GM12865 (cell line): ENCODE measurements at regions not wholly inside any gene's neighbourhood (a gene's known extent, or its start where the extent isn't known, plus 50 kb on each side); places are given as distances from the start of the nearest gene placed in this dataset.

Experiments used
- DNase-seq: peaks from one replicate; pipeline ENCODE4 v3.0.0; 2010; ENCODE audit warnings: low read depth
- H3K4me3 ChIP-seq: 2 replicates; pipeline ENCODE4 v1.5.1; 2011; ENCODE audit warnings: mild to moderate bottlenecking, low read depth, low read length, control low read depth
- CTCF ChIP-seq: IDR thresholded peaks from 2 replicates; pipeline ENCODE4 v1.5.1; 2011; ENCODE audit warnings: low read length, control low read depth, low read depth, inconsistent platforms; ENCODE audit not compliant: insufficient read depth; ENCODE audit errors: missing control alignments

DNA sequence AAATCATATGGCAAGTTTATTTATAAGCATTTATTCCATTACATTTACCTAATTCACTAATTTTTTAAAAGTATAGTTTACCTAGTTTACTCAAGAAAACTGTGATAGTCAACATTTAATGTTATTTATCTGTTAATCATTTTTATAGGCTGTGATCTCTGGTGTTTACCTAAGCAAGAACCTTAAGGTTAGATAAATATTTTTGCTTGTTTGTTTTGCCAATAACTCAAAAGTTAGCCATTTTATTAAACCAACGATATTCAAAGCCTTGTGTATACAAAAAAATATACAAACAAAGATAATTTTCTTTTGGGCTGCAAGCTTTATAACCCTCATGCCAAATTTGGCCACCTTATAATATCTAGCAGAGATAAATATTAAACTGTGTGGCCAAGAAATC, 157.3 kb downstream of the SLCO1B3 start:
- H3K4me3 ChIP-seq: no peak overlapping the region
- DNase-seq: no peak
- no peak for TF ChIP-seq CTCF

DNA sequence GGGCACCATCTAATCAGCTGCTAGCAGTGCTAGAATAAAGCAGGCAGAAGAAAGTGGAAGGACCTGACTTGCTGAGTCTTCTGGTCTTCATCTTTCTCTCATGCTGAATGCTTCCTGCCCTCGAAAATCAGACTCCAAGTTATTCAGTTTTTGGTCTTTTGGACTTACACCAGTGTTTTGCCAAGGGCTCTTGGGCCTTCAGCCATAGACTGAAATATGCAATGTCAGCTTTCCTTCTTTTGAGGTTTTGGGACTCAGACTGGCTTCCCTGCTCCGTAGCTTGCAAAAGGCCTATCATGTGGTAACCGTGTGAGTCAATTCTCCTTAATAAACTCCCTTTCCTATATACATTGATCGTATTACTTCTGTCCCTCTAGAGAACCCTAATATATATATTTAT, 159.3 kb downstream of the SLCO1B3 start:
- TF ChIP-seq CTCF: no peak
- no peak for DNase-seq
- no peak overlapping the region for H3K4me3 ChIP-seq

- no peak overlapping the region for H3K4me3 ChIP-seq
- peak; percentile 22 for DNase-seq
- no peak for TF ChIP-seq CTCF
Measured at GRCh38 chr12:20985399-20985798, 145.6 kb upstream of the SLCO1B1 start.

GRCh38 chr12:21001778-21002177, 129.2 kb upstream of the SLCO1B1 start:
- no peak for DNase-seq
- H3K4me3 ChIP-seq: no peak overlapping the region
- no peak for TF ChIP-seq CTCF

DNA sequence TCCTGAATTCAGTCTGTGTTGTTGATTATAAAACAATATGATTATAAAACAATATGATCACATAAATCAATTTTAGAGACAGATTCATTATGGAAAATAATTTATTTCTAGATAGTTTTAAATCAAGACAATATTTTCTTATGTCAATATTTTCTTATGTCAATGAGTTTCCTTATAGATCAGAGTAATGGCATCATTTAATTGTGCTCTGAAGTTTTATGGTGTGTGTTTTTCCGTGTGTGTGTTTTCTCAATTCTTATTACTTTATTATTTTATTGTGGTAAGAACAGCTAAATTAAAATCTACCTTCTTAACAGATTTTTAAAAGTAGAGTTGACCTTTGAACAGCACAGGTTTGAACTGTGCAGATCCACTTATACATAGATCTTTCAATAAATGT, 105.3 kb upstream of the SLCO1B1 start:
- no peak for TF ChIP-seq CTCF
- no peak for DNase-seq
- no peak overlapping the region for H3K4me3 ChIP-seq

DNA sequence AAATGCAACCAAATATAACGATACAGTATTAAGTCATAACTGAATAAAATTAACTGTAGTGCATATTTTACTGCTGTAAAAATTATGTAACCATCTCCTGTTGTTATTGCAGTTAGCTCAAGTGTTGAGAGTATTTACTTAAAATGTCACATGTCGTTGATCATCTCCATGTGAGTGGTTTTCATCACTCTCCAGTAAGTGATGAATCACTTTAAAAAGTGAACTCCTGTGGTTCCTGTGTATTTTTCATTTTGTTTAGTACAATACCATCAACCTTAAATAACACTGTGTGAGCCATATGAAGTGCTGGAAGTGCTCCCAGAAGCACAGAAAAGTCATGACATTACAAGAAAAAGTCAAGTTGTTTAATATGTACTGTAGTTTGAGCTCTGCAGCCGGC, 104.7 kb upstream of the SLCO1B1 start:
- DNase-seq: no peak
- TF ChIP-seq CTCF: no peak
- H3K4me3 ChIP-seq: no peak overlapping the region

GRCh38 chr12:21054334-21054733, 76.7 kb upstream of the SLCO1B1 start:
- TF ChIP-seq CTCF: no peak
- DNase-seq: no peak
- no peak overlapping the region for H3K4me3 ChIP-seq
